Sigmoid colon (tissue), 6 donors: ENCODE measurements at regions not wholly inside any gene's neighbourhood (a gene's known extent, or its start where the extent isn't known, plus 50 kb on each side); places are given as distances from the start of the nearest gene placed in this dataset.

ENCODE experiments used
- DNase-seq: peaks from one replicate; pipeline ENCODE4 v3.0.0-alpha.2; 2019
- H3K27ac ChIP-seq, 4 donors: fragments of 200-600 bp; sonication (generic); one replicate each; pipeline ENCODE4 v1.5.1; 2016 to 2019; ENCODE audit warnings: mild to moderate bottlenecking in 1 of 4
- H3K27me3 ChIP-seq, 3 donors: fragments of 200-600 bp; sonication (generic); one replicate each; pipeline ENCODE4 v1.5.1; 2019; ENCODE audit warnings: mild to moderate bottlenecking in 1 of 3
- H3K36me3 ChIP-seq, 4 donors: fragments of 200-600 bp; sonication (generic); one replicate each; pipeline ENCODE4 v1.5.1; 2016 to 2019
- H3K4me1 ChIP-seq, 4 donors: fragments of 200-600 bp; sonication (generic); one replicate each; pipeline ENCODE4 v1.5.1; 2017 to 2019
- H3K4me3 ChIP-seq, 4 donors: fragments of 200-600 bp; sonication (generic); one replicate each; pipeline ENCODE4 v1.5.1; 2017 to 2019; ENCODE audit warnings: mild to moderate bottlenecking in 2 of 4, moderate library complexity in 1 of 4
- H3K9me3 ChIP-seq, 4 donors: fragments of 200-600 bp in 3 of 4; sonication (generic) in 3 of 4; one replicate each; pipeline versions ENCODE4 v1.5.1 to v1.6.1; 2013 to 2019
- CTCF ChIP-seq, 4 experiments: fragments of 450-650 bp in 3 of 4; fragments of 200-600 bp in 1 of 4; IDR thresholded peaks; one replicate each; pipeline ENCODE4 v1.5.1; 2016 to 2019; ENCODE audit warnings: antibody characterized with exemption in 4 of 4, mild to moderate bottlenecking in 3 of 4, moderate library complexity in 2 of 4
- EP300 ChIP-seq, 4 donors: sonication (generic); formaldehyde crosslinking; IDR thresholded peaks; one replicate each; pipeline ENCODE4 v1.6.1; 2017; ENCODE audit warnings: antibody characterized with exemption in 4 of 4
- POLR2A ChIP-seq, 2 donors: fragments of 450-650 bp; IDR thresholded peaks; one replicate each; pipeline ENCODE4 v1.6.1; 2016; ENCODE audit warnings: antibody characterized with exemption in 2 of 2, mild to moderate bottlenecking in 2 of 2, moderate library complexity in 2 of 2
- POLR2AphosphoS5 ChIP-seq, 4 donors: sonication (generic); formaldehyde crosslinking; IDR thresholded peaks; one replicate each; pipeline ENCODE4 v1.6.1; 2017; ENCODE audit warnings: antibody characterized with exemption in 4 of 4
- WGBS, 2 donors: extraction: QIAGEN DNeasy Blood & Tissue Kit; methylation state at CpG; one replicate each; pipeline ENCODE4 v1.1.7; 2013; 5-methylcytosine and 5-hydroxymethylcytosine counted together
- intact Hi-C: fragments of 100-400 bp; cut with DNase I; formaldehyde crosslinking; loops from one replicate; pipeline ENCODE4 v1.15.1; 2023
- donor health status: healthy with polysubstance abuse.
- donor health status: healthy.

GRCh38 chr1:30374400-30375070 is 348.9 kb downstream of the MATN1 start:
- no peaks in the 10 kb centered on the region for H3K36me3 ChIP-seq
- DNase-seq, result peak; percentile 45
- intact Hi-C loops, result no loop called here
- TF ChIP-seq POLR2A (IDR thresholded peaks at IDR 0.05) (no peak), POLR2AphosphoS5 (IDR thresholded peaks at IDR 0.05) (no peak), CTCF (IDR thresholded peaks at IDR 0.05) (no peak), EP300 (IDR thresholded peaks at IDR 0.05) (no peak)
- H3K27me3 ChIP-seq, result peaks cover 0 to 30% (median 0%) of the 10 kb centered on the region in 3 donors
- H3K4me3 ChIP-seq, result no peak overlapping the region
- H3K9me3 ChIP-seq, result no peaks in the 10 kb centered on the region
- WGBS, 2 donors, result 84 to 90% methylated on average over 20 of the region's 20 CpGs
- H3K27ac ChIP-seq, result no peak overlapping the region
- peaks cover 0 to 9% (median 4%) of the 10 kb centered on the region in 4 donors for H3K4me1 ChIP-seq

- Histone ChIP-seq H3K27ac (no peak overlapping the region), H3K4me3 (no peak overlapping the region), H3K27me3 (peaks cover 0 to 26% (median 0%) of the 10 kb centered on the region in 3 donors), H3K9me3 (no peaks in the 10 kb centered on the region), H3K4me1 (peaks cover 0 to under 1% (median 0%) of the 10 kb centered on the region in 4 donors), H3K36me3 (no peaks in the 10 kb centered on the region)
- 63 to 81% methylated on average over 25 of the region's 25 CpGs for WGBS, 2 donors
- intact Hi-C loops, result no loop called here
- TF ChIP-seq POLR2AphosphoS5 (IDR thresholded peaks at IDR 0.05), result no peak
- TF ChIP-seq POLR2A (IDR thresholded peaks at IDR 0.05), result no peak
- DNase-seq, result peak; percentile 29
These were observed 349.6 kb downstream of the MATN1 start for GRCh38 chr1:30373471-30374399.

- H3K4me1 ChIP-seq, result no peaks in the 10 kb centered on the region
- intact Hi-C loops, result no loop called here
- TF ChIP-seq POLR2AphosphoS5 (IDR thresholded peaks at IDR 0.05) (no peak), EP300 (IDR thresholded peaks at IDR 0.05) (no peak), CTCF (IDR thresholded peaks at IDR 0.05) (no peak), POLR2A (IDR thresholded peaks at IDR 0.05) (no peak)
- no peaks in the 10 kb centered on the region for H3K9me3 ChIP-seq
- H3K27ac ChIP-seq, result no peak overlapping the region
- 46 to 53% methylated on average over 7 of the region's 7 CpGs for WGBS, 2 donors
- DNase-seq, result peak; percentile 44
- peaks cover 0 to 17% (median 0%) of the 10 kb centered on the region in 3 donors for H3K27me3 ChIP-seq
- H3K36me3 ChIP-seq, result no peaks in the 10 kb centered on the region
- H3K4me3 ChIP-seq, result no peak overlapping the region
These were observed 350.5 kb downstream of the MATN1 start for GRCh38 chr1:30372792-30373433.

GRCh38 chr1:30371888-30372791 is 351.2 kb downstream of the MATN1 start:
- no peaks in the 10 kb centered on the region for H3K9me3 ChIP-seq
- intact Hi-C loops, result no loop called here
- H3K36me3 ChIP-seq, result no peaks in the 10 kb centered on the region
- 42 to 59% methylated on average over 7 of the region's 7 CpGs for WGBS, 2 donors
- H3K4me1 ChIP-seq, result no peaks in the 10 kb centered on the region
- H3K27ac ChIP-seq, result no peak overlapping the region
- no peak for DNase-seq
- no peak for TF ChIP-seq POLR2AphosphoS5 (IDR thresholded peaks at IDR 0.05)
- TF ChIP-seq EP300 (IDR thresholded peaks at IDR 0.05), result no peak
- TF ChIP-seq CTCF (IDR thresholded peaks at IDR 0.05), result no peak
- no peak for TF ChIP-seq POLR2A (IDR thresholded peaks at IDR 0.05)
- H3K4me3 ChIP-seq, result no peak overlapping the region
- H3K27me3 ChIP-seq, result peaks cover 0 to 12% (median 0%) of the 10 kb centered on the region in 3 donors
